ENCODE measurements at regions not wholly inside any gene's neighbourhood (a gene's known extent, or its start where the extent isn't known, plus 50 kb on each side); places are given as distances from the start of the nearest gene placed in this dataset.

GRCh38 chr5:136905571-136905970 lies 540.2 kb upstream of the TRPC7 start:
- TF ChIP-seq POLR2A (IDR thresholded peaks at IDR 0.05; ENCODE audit: low read length): no peak
- no peak for TF ChIP-seq CTCF (IDR thresholded peaks at IDR 0.05)
- no peak for TF ChIP-seq MAX (IDR thresholded peaks at IDR 0.05)

Data from A549 (cell line).